ENCODE measurements at regions not wholly inside any gene's neighbourhood (a gene's known extent, or its start where the extent isn't known, plus 50 kb on each side); places are given as distances from the start of the nearest gene placed in this dataset.

GRCh38 chr3:72195895-72196294 is 410.9 kb upstream of the PROK2 start:
- no peak overlapping the region for H3K27ac Mint-ChIP-seq
- peaks cover 34% of the 10 kb centered on the region for H3K9me3 Mint-ChIP-seq
- H3K36me3 Mint-ChIP-seq (ENCODE audit: low read depth) = no peaks in the 10 kb centered on the region
- TF ChIP-seq, protein P1, sequence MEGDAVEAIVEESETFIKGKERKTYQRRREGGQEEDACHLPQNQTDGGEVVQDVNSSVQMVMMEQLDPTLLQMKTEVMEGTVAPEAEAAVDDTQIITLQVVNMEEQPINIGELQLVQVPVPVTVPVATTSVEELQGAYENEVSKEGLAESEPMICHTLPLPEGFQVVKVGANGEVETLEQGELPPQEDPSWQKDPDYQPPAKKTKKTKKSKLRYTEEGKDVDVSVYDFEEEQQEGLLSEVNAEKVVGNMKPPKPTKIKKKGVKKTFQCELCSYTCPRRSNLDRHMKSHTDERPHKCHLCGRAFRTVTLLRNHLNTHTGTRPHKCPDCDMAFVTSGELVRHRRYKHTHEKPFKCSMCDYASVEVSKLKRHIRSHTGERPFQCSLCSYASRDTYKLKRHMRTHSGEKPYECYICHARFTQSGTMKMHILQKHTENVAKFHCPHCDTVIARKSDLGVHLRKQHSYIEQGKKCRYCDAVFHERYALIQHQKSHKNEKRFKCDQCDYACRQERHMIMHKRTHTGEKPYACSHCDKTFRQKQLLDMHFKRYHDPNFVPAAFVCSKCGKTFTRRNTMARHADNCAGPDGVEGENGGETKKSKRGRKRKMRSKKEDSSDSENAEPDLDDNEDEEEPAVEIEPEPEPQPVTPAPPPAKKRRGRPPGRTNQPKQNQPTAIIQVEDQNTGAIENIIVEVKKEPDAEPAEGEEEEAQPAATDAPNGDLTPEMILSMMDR (IDR thresholded peaks at IDR 0.05) = no peak
- no peak overlapping the region for H3K4me3 Mint-ChIP-seq
- DNase-seq = no peak
- peaks cover 4% of the 10 kb centered on the region for H3K27me3 Mint-ChIP-seq (ENCODE audit: low read depth, poor library complexity)
- H3K4me1 Mint-ChIP-seq = peaks cover 23% of the 10 kb centered on the region

- peaks cover 25% of the 10 kb centered on the region for H3K9me3 Mint-ChIP-seq
- no peak for DNase-seq
- H3K4me1 Mint-ChIP-seq = peaks cover 23% of the 10 kb centered on the region
- no peak overlapping the region for H3K27ac Mint-ChIP-seq
- H3K36me3 Mint-ChIP-seq (ENCODE audit: low read depth) = no peaks in the 10 kb centered on the region
- peaks cover 7% of the 10 kb centered on the region for H3K27me3 Mint-ChIP-seq (ENCODE audit: low read depth, poor library complexity)
- no peak overlapping the region for H3K4me3 Mint-ChIP-seq
- TF ChIP-seq, protein P1 (IDR thresholded peaks at IDR 0.05) = no peak
Measured at GRCh38 chr3:72194458-72194857, 409.5 kb upstream of the PROK2 start.

- H3K27ac Mint-ChIP-seq = peak overlapping the region; percentile 82
- no peak for DNase-seq
- peaks cover 25% of the 10 kb centered on the region for H3K9me3 Mint-ChIP-seq
- H3K36me3 Mint-ChIP-seq (ENCODE audit: low read depth) = no peaks in the 10 kb centered on the region
- H3K27me3 Mint-ChIP-seq (ENCODE audit: low read depth, poor library complexity) = peaks cover 7% of the 10 kb centered on the region
- H3K4me1 Mint-ChIP-seq = peaks cover 23% of the 10 kb centered on the region
- TF ChIP-seq, protein P1 (IDR thresholded peaks at IDR 0.05) = no peak
- no peak overlapping the region for H3K4me3 Mint-ChIP-seq
Measured at GRCh38 chr3:72193771-72194430, 409.0 kb upstream of the PROK2 start.

- Mint-ChIP-seq H3K36me3 (ENCODE audit: low read depth) (no peaks in the 10 kb centered on the region), H3K4me3 (no peak overlapping the region), H3K27me3 (ENCODE audit: low read depth, poor library complexity) (peaks cover 7% of the 10 kb centered on the region), H3K9me3 (peaks cover 25% of the 10 kb centered on the region), H3K27ac (no peak overlapping the region), H3K4me1 (peaks cover 19% of the 10 kb centered on the region)
- TF ChIP-seq, protein P1 (IDR thresholded peaks at IDR 0.05) = no peak
- no peak for DNase-seq
Measured at GRCh38 chr3:72192572-72192971, 407.6 kb upstream of the PROK2 start.

DNA sequence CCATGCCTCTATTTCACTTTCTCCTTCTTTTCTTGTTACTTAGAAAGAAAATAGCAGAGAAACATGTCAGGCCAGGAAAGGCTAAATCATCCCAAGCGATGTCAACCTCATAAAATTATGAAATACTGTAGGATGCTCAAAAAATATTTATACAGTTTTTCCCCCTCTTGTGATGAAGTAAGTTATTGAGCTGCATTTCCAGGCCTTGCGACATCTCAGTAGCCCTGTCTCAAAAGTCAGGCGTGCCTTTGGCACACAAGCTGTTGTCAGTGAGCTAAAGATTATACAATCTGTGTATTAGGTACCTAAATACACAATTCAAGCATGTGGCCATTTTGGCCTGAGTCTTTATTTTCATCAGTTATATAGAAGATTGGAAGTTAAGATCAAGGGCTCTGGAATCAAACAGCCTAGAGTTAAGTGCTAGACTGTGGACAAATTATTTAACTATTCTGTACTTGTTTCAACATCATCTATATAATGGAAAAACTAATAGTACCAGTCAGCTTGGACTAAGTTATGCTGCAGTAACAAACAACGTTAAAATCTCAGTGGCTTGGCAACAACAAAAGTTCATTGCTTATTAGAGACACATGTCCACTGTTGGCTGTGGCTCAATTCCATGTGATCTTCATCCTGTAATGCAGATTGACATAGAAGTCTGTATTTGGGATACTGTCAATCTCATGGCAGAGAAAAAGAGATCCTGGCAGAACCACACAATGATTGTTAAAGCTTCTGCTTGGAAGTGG is 406.4 kb upstream of the PROK2 start:
- no peak for DNase-seq
- no peaks in the 10 kb centered on the region for H3K36me3 Mint-ChIP-seq (ENCODE audit: low read depth)
- H3K27me3 Mint-ChIP-seq (ENCODE audit: low read depth, poor library complexity) = peaks cover 11% of the 10 kb centered on the region
- peaks cover 16% of the 10 kb centered on the region for H3K4me1 Mint-ChIP-seq
- H3K27ac Mint-ChIP-seq = no peak overlapping the region
- H3K4me3 Mint-ChIP-seq = no peak overlapping the region
- H3K9me3 Mint-ChIP-seq = peaks cover 25% of the 10 kb centered on the region
- TF ChIP-seq, protein P1 (IDR thresholded peaks at IDR 0.05) = no peak
